AG04450 (cell line): ENCODE measurements at regions not wholly inside any gene's neighbourhood (a gene's known extent, or its start where the extent isn't known, plus 50 kb on each side); places are given as distances from the start of the nearest gene placed in this dataset.

Experiments used
- CTCF ChIA-PET: fragments of 300-600, 350-600 bp; formaldehyde crosslinking; extraction: SDS; loops from one replicate; lab custom pipeline; 2022; ENCODE audit warnings: antibody characterized with exemption, inconsistent platforms; lab: Charles Lee
- POLR2A ChIA-PET: fragments of 350-600 bp; formaldehyde crosslinking; extraction: SDS; loops from one replicate; lab custom pipeline; 2021; ENCODE audit warnings: antibody characterized with exemption, inconsistent platforms; lab: Yijun Ruan, JAX
- DNase-seq: peaks from one replicate; pipeline ENCODE4 v3.0.0-alpha.2; 2011; ENCODE audit warnings: low read depth, low spot score
- H3K27ac ChIP-seq: one replicate; pipeline ENCODE4 v1.5.1; 2012; ENCODE audit warnings: low read depth, low read length, control low read depth
- H3K27me3 ChIP-seq: one replicate; pipeline ENCODE4 v1.6.0; 2012; ENCODE audit warnings: low read length; ENCODE audit not compliant: control insufficient read depth, insufficient read depth
- H3K4me3 ChIP-seq: 2 replicates; pipeline ENCODE4 v1.5.1; 2011; ENCODE audit warnings: mild to moderate bottlenecking, low read depth, low read length, control low read depth
- H3K9me3 ChIP-seq: 2 replicates; pipeline ENCODE4 v1.5.1; 2012; ENCODE audit warnings: low read length; ENCODE audit not compliant: control insufficient read depth, insufficient read depth
- TF ChIP-seq, protein P1 (sequence below): IDR thresholded peaks from 2 replicates; pipeline ENCODE4 v1.5.1; 2011; ENCODE audit warnings: low read depth, low read length, control low read depth, inconsistent platforms

DNA sequence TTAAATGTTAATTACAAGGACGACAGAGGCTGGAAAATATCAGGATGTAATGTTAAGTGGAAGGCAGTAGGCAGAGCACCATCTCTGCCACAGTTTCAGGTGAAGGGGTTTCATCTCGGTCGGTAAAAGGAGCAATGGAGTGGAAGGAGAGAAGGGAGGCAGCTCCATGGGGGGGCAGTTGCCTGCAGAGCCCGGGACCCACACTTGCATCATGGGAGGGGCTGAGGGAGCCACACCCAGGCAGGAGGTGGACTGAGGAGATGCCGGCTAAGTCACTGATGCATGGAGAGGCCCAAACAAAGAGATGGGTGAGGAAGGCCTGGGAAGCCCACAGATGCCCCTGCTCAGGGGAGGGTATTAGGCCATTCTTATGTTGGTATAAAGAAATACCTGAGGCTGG lies 1470.9 kb downstream of the BRD1 start:
- DNase-seq: no peak
- TF ChIP-seq, protein P1, sequence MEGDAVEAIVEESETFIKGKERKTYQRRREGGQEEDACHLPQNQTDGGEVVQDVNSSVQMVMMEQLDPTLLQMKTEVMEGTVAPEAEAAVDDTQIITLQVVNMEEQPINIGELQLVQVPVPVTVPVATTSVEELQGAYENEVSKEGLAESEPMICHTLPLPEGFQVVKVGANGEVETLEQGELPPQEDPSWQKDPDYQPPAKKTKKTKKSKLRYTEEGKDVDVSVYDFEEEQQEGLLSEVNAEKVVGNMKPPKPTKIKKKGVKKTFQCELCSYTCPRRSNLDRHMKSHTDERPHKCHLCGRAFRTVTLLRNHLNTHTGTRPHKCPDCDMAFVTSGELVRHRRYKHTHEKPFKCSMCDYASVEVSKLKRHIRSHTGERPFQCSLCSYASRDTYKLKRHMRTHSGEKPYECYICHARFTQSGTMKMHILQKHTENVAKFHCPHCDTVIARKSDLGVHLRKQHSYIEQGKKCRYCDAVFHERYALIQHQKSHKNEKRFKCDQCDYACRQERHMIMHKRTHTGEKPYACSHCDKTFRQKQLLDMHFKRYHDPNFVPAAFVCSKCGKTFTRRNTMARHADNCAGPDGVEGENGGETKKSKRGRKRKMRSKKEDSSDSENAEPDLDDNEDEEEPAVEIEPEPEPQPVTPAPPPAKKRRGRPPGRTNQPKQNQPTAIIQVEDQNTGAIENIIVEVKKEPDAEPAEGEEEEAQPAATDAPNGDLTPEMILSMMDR: no peak
- Histone ChIP-seq H3K27ac (no peak overlapping the region), H3K27me3 (no peaks in the 10 kb centered on the region), H3K4me3 (no peak overlapping the region), H3K9me3 (peaks cover 71% of the 10 kb centered on the region)
- ChIA-PET CTCF (no interaction called here), POLR2A (no interaction called here)

DNA sequence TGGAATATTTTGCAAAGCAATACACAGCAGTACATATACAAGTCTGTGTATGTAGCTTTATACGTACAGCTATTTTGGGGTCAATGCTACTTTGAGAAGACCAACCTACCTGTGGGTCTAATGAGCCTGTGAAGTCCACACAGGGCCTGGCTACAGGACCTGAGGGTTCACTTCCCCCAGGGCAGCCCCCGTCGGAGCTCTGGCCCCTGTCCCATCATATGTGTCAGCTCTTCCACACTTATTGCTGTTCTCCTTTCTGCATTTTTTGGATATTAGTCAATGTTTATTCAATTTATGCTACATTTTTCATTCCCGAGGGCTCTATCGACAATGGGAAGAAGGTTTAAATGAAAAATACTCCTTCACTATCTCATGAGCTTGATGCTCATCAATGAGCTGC lies 1473.6 kb downstream of the BRD1 start:
- ChIA-PET POLR2A (no interaction called here), CTCF (no interaction called here)
- DNase-seq: no peak

DNA sequence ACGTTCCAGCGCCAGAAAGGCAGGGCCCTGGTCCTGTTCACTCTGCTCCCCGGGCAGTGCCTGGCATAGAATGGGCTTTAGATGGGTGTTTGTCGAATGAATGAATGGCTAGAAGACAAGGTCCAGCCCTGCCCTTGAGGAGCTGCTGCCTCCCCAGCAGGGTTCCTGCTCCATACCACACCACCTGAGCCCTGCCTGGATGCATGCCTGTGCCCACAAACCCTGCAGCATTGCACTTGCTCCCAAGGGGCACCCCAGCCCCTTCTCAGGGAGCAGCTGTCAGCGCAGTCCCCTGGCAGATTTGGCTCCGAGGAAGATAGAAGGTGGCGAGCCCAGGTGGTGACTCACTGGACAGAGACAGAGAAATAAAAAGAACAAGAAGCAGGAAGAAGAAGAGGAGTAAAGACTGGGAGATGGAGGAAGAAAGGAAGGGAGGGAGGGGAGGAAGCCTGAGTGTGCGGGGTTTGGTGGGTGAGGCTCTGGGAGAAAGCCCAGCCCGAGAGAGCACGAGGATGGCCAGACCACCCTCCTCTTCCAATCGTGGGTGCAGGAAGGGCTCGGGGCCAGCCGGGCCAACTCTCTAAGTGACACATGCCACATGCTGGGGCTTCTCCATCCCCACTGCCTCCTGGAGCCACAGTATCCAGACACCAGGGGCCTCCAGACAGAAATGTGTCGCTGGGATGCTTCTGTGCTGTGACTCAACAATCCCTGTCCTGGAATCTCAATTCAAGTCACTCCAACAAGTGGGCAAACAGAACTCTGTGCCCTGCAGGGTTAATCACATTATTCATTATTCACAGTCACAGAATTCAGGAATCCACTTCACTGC lies 1474.3 kb downstream of the BRD1 start:
- Histone ChIP-seq H3K27me3 (no peaks in the 10 kb centered on the region), H3K27ac (no peak overlapping the region), H3K9me3 (peaks cover 65% of the 10 kb centered on the region), H3K4me3 (no peak overlapping the region)
- POLR2A ChIA-PET: no interaction called here
- CTCF ChIA-PET: no interaction called here
- TF ChIP-seq, protein P1: no peak
- no peak for DNase-seq

More for the DNA sequence above, 1473.6 kb downstream of the BRD1 start:
- TF ChIP-seq, protein P1: no peak
- Histone ChIP-seq H3K4me3 (no peak overlapping the region), H3K9me3 (peaks cover 66% of the 10 kb centered on the region), H3K27ac (no peak overlapping the region), H3K27me3 (no peaks in the 10 kb centered on the region)

DNA sequence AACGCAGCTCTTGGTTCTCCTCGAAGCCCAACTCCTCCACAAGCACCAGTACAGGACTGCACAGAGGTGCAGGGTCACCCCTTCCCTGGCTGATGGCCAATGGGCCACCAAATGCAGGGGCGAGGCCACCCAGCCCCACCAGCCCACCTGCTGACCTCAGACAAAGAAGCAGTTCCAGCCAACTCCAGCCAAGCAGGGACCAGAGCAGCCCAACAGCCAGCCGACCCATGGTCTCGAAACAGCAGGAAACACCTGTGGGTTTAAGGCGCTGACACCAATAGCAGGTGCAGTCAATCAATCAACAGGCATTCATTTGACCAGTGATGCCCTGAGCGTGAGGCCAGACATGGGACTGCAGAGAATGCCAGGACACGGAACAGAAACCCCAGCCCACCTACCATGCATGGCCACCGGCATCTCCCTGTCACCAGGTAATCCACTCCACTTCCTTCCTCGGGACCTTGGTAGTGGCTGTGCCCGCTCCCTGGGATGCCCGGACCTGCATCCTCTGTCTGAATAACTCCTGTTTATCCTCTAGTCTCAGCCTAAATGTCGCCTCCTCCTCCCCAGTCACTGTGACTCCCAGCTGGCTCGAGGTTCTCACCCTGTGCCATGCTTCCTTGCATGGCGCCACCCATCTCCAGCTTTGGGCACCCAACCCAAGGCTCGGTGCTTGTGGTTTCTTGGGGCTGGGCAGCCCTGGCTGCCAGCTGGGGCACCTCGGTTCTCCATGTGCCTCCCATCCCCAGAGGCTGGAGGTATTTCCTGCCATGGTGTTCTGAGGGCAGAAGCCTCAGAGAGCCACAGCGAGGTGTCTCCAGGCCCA lies 1475.4 kb downstream of the BRD1 start:
- no peak overlapping the region for H3K4me3 ChIP-seq
- TF ChIP-seq, protein P1: no peak
- no peak overlapping the region for H3K27ac ChIP-seq
- no peak for DNase-seq
- POLR2A ChIA-PET: no interaction called here
- no peaks in the 10 kb centered on the region for H3K27me3 ChIP-seq
- H3K9me3 ChIP-seq: peaks cover 64% of the 10 kb centered on the region
- CTCF ChIA-PET: no interaction called here
